GM18873 (cell line): ENCODE measurements at regions not wholly inside any gene's neighbourhood (a gene's known extent, or its start where the extent isn't known, plus 50 kb on each side); places are given as distances from the start of the nearest gene placed in this dataset.
"Not testable (repeated sequence)": the region's sequence is repeated elsewhere in the genome, so short reads cannot be mapped to it uniquely, and the experiment has no call there.

Source experiments
- ATAC-seq: cut with Tn5 transposase; IDR thresholded peaks from one replicate; pipeline ENCODE4 v1.9.1; 2021; ENCODE audit warnings: mild to moderate bottlenecking, moderate library complexity, moderate number of reproducible peaks; ENCODE audit not compliant: unreplicated experiment, low FRiP score

GRCh38 chr20:11672959-11673358, 244.7 kb upstream of the BTBD3 start:
- ATAC-seq = no peak

- ATAC-seq = no peak
Observed at GRCh38 chr20:11675920-11676629, 241.6 kb upstream of the BTBD3 start.

GRCh38 chr20:11676630-11677287, 240.9 kb upstream of the BTBD3 start:
- no peak for ATAC-seq

GRCh38 chr20:11677428-11677827, 240.3 kb upstream of the BTBD3 start:
- ATAC-seq = no peak

- ATAC-seq = no peak
Observed at GRCh38 chr20:11677836-11678235, 239.9 kb upstream of the BTBD3 start.

- ATAC-seq = no peak
Observed at GRCh38 chr20:11682285-11682684, 235.4 kb upstream of the BTBD3 start.

- no peak for ATAC-seq
Observed at GRCh38 chr20:11686195-11686594, 231.5 kb upstream of the BTBD3 start.

GRCh38 chr20:11686820-11687543, 230.7 kb upstream of the BTBD3 start:
- no peak for ATAC-seq

- no peak for ATAC-seq
Observed at GRCh38 chr20:11687546-11688292, 230.0 kb upstream of the BTBD3 start.

GRCh38 chr20:11689262-11689661, 228.4 kb upstream of the BTBD3 start:
- no peak for ATAC-seq

GRCh38 chr20:11691766-11692165, 225.9 kb upstream of the BTBD3 start:
- no peak for ATAC-seq

GRCh38 chr20:11692567-11692966, 225.1 kb upstream of the BTBD3 start:
- no peak for ATAC-seq

GRCh38 chr20:11694467-11694866, 223.2 kb upstream of the BTBD3 start:
- ATAC-seq = no peak

GRCh38 chr20:11697055-11697454, 220.6 kb upstream of the BTBD3 start:
- ATAC-seq = no peak

- ATAC-seq = no peak
Observed at GRCh38 chr20:11697646-11698045, 220.0 kb upstream of the BTBD3 start.

- no peak for ATAC-seq
Observed at GRCh38 chr20:11698124-11698523, 219.6 kb upstream of the BTBD3 start.

- ATAC-seq = no peak
Observed at GRCh38 chr20:11700831-11701230, 216.9 kb upstream of the BTBD3 start.

GRCh38 chr20:11702721-11703518, 214.8 kb upstream of the BTBD3 start:
- ATAC-seq = no peak

- ATAC-seq = no peak
Observed at GRCh38 chr20:11705512-11705911, 212.2 kb upstream of the BTBD3 start.

- not testable (repeated sequence) for ATAC-seq
Observed at GRCh38 chr20:11708223-11708622, 209.5 kb upstream of the BTBD3 start.
